Endodermal cell (in vitro differentiated cells): ENCODE measurements at regions not wholly inside any gene's neighbourhood (a gene's known extent, or its start where the extent isn't known, plus 50 kb on each side); places are given as distances from the start of the nearest gene placed in this dataset.

ENCODE experiments used
- DNase-seq: peaks from one replicate; pipeline ENCODE4 v3.0.0-alpha.2; 2017
- H3K27ac ChIP-seq: 2 replicates; pipeline ENCODE4 v1.5.1; 2013; ENCODE audit warnings: mild to moderate bottlenecking, low read depth, low read length, moderate library complexity
- H3K27me3 ChIP-seq: 2 replicates; pipeline ENCODE4 v1.6.1; 2013; ENCODE audit warnings: mild to moderate bottlenecking, low read length, moderate library complexity; ENCODE audit not compliant: insufficient read depth, control insufficient read depth, poor library complexity, severe bottlenecking
- H3K36me3 ChIP-seq: 2 replicates; pipeline ENCODE4 v1.7.0; 2013; ENCODE audit warnings: mild to moderate bottlenecking, low read length, moderate library complexity; ENCODE audit not compliant: control insufficient read depth, insufficient read depth
- H3K4me1 ChIP-seq: one replicate; pipeline ENCODE4 v1.7.0; 2013; ENCODE audit warnings: low read length; ENCODE audit not compliant: control insufficient read depth, insufficient read depth
- H3K4me3 ChIP-seq: 2 replicates; pipeline ENCODE4 v1.5.1; 2013; ENCODE audit warnings: mild to moderate bottlenecking, low read length, moderate library complexity
- H3K9ac ChIP-seq: 2 replicates; pipeline ENCODE4 v1.6.1; 2013; ENCODE audit warnings: mild to moderate bottlenecking, low read length, moderate library complexity; ENCODE audit not compliant: poor library complexity, severe bottlenecking; ENCODE audit errors: extremely low read depth
- H3K9me3 ChIP-seq: 2 replicates; pipeline ENCODE4 v1.6.1; 2013; ENCODE audit warnings: mild to moderate bottlenecking, low read length, moderate library complexity; ENCODE audit not compliant: control insufficient read depth
- H3K27ac Mint-ChIP-seq: 2 replicates; pipeline ENCODE4 v1.8.0; 2020; ENCODE audit warnings: mixed read lengths
- H3K27me3 Mint-ChIP-seq: 2 replicates; pipeline ENCODE4 v1.8.0; 2021; ENCODE audit warnings: mild to moderate bottlenecking, mixed read lengths; ENCODE audit not compliant: insufficient read depth
- H3K36me3 Mint-ChIP-seq: 2 replicates; pipeline ENCODE4 v1.8.0; 2020; ENCODE audit warnings: low read depth, mixed read lengths
- H3K4me1 Mint-ChIP-seq: 2 replicates; pipeline ENCODE4 v1.8.0; 2020; ENCODE audit warnings: mixed read lengths
- H3K4me3 Mint-ChIP-seq: 2 replicates; pipeline ENCODE4 v1.8.0; 2020; ENCODE audit warnings: mild to moderate bottlenecking, moderate library complexity, mixed read lengths
- H3K9me3 Mint-ChIP-seq: 2 replicates; pipeline ENCODE4 v1.8.0; 2020; ENCODE audit warnings: mild to moderate bottlenecking, mixed read lengths
- CTCF ChIP-seq: fragments of 200-600 bp; sonication (generic); conservative IDR thresholded peaks from 2 replicates; pipeline ENCODE4 v1.5.0; 2021; ENCODE audit warnings: antibody characterized with exemption, mild to moderate bottlenecking
- WGBS, 2 experiments: methylation state at CpG; one replicate each; pipeline versions ENCODE4 v1.1.5 to v1.1.7; 2013; ENCODE audit warnings: missing lambda C conversion rate in 2 of 2, mixed read lengths in 1 of 2; ENCODE audit not compliant: insufficient coverage in 1 of 2, insufficient read length in 1 of 2; 5-methylcytosine and 5-hydroxymethylcytosine counted together

- 82 to 83% methylated on average over 5 to 6 of the region's 6 CpGs for WGBS, 2 experiments
- TF ChIP-seq CTCF, result peak; percentile 75
- no peaks in the 10 kb centered on the region for H3K36me3 Mint-ChIP-seq
- peaks cover under 1% of the 10 kb centered on the region for H3K4me1 Mint-ChIP-seq
- Histone ChIP-seq H3K27ac (no peak overlapping the region), H3K9me3 (no peaks in the 10 kb centered on the region), H3K4me3 (no peak overlapping the region), H3K27me3 (peaks cover 1% of the 10 kb centered on the region), H3K36me3 (no peaks in the 10 kb centered on the region), H3K9ac (no peak overlapping the region), H3K4me1 (no peaks in the 10 kb centered on the region)
- H3K27me3 Mint-ChIP-seq, result peaks cover 8% of the 10 kb centered on the region
- H3K27ac Mint-ChIP-seq, result no peak overlapping the region
- H3K9me3 Mint-ChIP-seq, result no peaks in the 10 kb centered on the region
- no peak overlapping the region for H3K4me3 Mint-ChIP-seq
- DNase-seq, result peak; percentile 58
These were observed 136.5 kb upstream of the ETS2 start for GRCh38 chr21:38669186-38669585.

GRCh38 chr21:38670861-38671260 lies 134.9 kb upstream of the ETS2 start:
- H3K4me3 ChIP-seq, result no peak overlapping the region
- Mint-ChIP-seq H3K27ac (no peak overlapping the region), H3K36me3 (no peaks in the 10 kb centered on the region), H3K9me3 (no peaks in the 10 kb centered on the region), H3K27me3 (peaks cover 2% of the 10 kb centered on the region), H3K4me3 (no peak overlapping the region), H3K4me1 (no peaks in the 10 kb centered on the region)
- no peak overlapping the region for H3K9ac ChIP-seq
- 93 to 98% methylated on average over 5 to 6 of the region's 7 CpGs for WGBS, 2 experiments
- H3K36me3 ChIP-seq, result no peaks in the 10 kb centered on the region
- no peaks in the 10 kb centered on the region for H3K27me3 ChIP-seq
- no peaks in the 10 kb centered on the region for H3K4me1 ChIP-seq
- no peak for DNase-seq
- H3K27ac ChIP-seq, result no peak overlapping the region
- no peak for TF ChIP-seq CTCF
- no peaks in the 10 kb centered on the region for H3K9me3 ChIP-seq

- H3K4me3 ChIP-seq, result no peak overlapping the region
- H3K9ac ChIP-seq, result no peak overlapping the region
- WGBS, 2 experiments, result 90% methylated on average over 2 to 5 of the region's 6 CpGs
- H3K36me3 ChIP-seq, result no peaks in the 10 kb centered on the region
- H3K27ac ChIP-seq, result no peak overlapping the region
- TF ChIP-seq CTCF, result no peak
- Mint-ChIP-seq H3K27me3 (peaks cover 2% of the 10 kb centered on the region), H3K9me3 (no peaks in the 10 kb centered on the region), H3K4me1 (no peaks in the 10 kb centered on the region), H3K36me3 (no peaks in the 10 kb centered on the region), H3K27ac (no peak overlapping the region), H3K4me3 (no peak overlapping the region)
- H3K4me1 ChIP-seq, result no peaks in the 10 kb centered on the region
- no peaks in the 10 kb centered on the region for H3K27me3 ChIP-seq
- DNase-seq, result no peak
- no peaks in the 10 kb centered on the region for H3K9me3 ChIP-seq
These were observed 134.0 kb upstream of the ETS2 start for GRCh38 chr21:38671773-38672172.
